Astrocyte (in vitro differentiated cells and primary cell): ENCODE measurements at regions not wholly inside any gene's neighbourhood (a gene's known extent, or its start where the extent isn't known, plus 50 kb on each side); places are given as distances from the start of the nearest gene placed in this dataset.
"Not testable (repeated sequence)": the region's sequence is repeated elsewhere in the genome, so short reads cannot be mapped to it uniquely, and the experiment has no call there.

ENCODE experiments used
- EZH2 ChIP-seq: IDR thresholded peaks from 2 replicates; pipeline ENCODE4 v1.6.1; 2012; ENCODE audit warnings: mild to moderate bottlenecking, low read length, inconsistent platforms; ENCODE audit not compliant: insufficient read depth
- TF ChIP-seq, protein P1 (sequence below): IDR thresholded peaks from 2 replicates; pipeline ENCODE4 v1.5.1; 2011; ENCODE audit warnings: low read depth, mild to moderate bottlenecking, inconsistent platforms, low read length, moderate library complexity; ENCODE audit not compliant: insufficient read depth

GRCh38 chr9:67605113-67605512 is 253.6 kb upstream of the ANKRD20A1 start:
- TF ChIP-seq, protein P1, sequence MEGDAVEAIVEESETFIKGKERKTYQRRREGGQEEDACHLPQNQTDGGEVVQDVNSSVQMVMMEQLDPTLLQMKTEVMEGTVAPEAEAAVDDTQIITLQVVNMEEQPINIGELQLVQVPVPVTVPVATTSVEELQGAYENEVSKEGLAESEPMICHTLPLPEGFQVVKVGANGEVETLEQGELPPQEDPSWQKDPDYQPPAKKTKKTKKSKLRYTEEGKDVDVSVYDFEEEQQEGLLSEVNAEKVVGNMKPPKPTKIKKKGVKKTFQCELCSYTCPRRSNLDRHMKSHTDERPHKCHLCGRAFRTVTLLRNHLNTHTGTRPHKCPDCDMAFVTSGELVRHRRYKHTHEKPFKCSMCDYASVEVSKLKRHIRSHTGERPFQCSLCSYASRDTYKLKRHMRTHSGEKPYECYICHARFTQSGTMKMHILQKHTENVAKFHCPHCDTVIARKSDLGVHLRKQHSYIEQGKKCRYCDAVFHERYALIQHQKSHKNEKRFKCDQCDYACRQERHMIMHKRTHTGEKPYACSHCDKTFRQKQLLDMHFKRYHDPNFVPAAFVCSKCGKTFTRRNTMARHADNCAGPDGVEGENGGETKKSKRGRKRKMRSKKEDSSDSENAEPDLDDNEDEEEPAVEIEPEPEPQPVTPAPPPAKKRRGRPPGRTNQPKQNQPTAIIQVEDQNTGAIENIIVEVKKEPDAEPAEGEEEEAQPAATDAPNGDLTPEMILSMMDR: not testable (repeated sequence)
- TF ChIP-seq EZH2: not testable (repeated sequence)
